OCI-LY1 (cell line): ENCODE measurements at regions not wholly inside any gene's neighbourhood (a gene's known extent, or its start where the extent isn't known, plus 50 kb on each side); places are given as distances from the start of the nearest gene placed in this dataset.

ENCODE experiments used
- H2AFZ ChIP-seq: fragments of 200-600 bp; sonication (generic), shearing (Covaris generic); 2 replicates; pipeline ENCODE4 v1.6.0; 2014; ENCODE audit warnings: antibody characterized with exemption, mild to moderate bottlenecking, low read length
- H3F3A ChIP-seq: fragments of 200-600 bp; sonication (generic), shearing (Covaris generic); 2 replicates; pipeline ENCODE4 v1.6.0; 2014; ENCODE audit warnings: mild to moderate bottlenecking, antibody characterized with exemption, low read length, moderate library complexity; ENCODE audit not compliant: insufficient read depth
- H3K27ac ChIP-seq: fragments of 200-600 bp; sonication (generic); 2 replicates; pipeline ENCODE4 v1.5.1; 2014; ENCODE audit warnings: low read length, mixed run types, mild to moderate bottlenecking, low read depth; ENCODE audit not compliant: poor library complexity, severe bottlenecking
- H3K27me3 ChIP-seq: fragments of 200-600 bp; sonication (generic); 2 replicates; pipeline ENCODE4 v1.6.0; 2014; ENCODE audit warnings: antibody characterized with exemption, mild to moderate bottlenecking, low read length, moderate library complexity; ENCODE audit not compliant: insufficient read depth
- H3K36me3 ChIP-seq: fragments of 200-600 bp; sonication (generic); 2 replicates; pipeline ENCODE4 v1.6.1; 2014; ENCODE audit warnings: mild to moderate bottlenecking, antibody characterized with exemption, low read length, moderate library complexity, mixed read lengths; ENCODE audit not compliant: insufficient read depth
- H3K4me1 ChIP-seq: fragments of 200-600 bp; sonication (generic); 2 replicates; pipeline ENCODE4 v1.5.1; 2014; ENCODE audit warnings: mild to moderate bottlenecking, low read length, moderate library complexity; ENCODE audit not compliant: insufficient read depth, severe bottlenecking
- H3K4me2 ChIP-seq: fragments of 200-600 bp; sonication (generic), shearing (Covaris generic); 2 replicates; pipeline ENCODE4 v1.6.1; 2014; ENCODE audit warnings: low read length
- H3K4me3 ChIP-seq: fragments of 200-600 bp; sonication (generic); 2 replicates; pipeline ENCODE4 v1.5.1; 2014; ENCODE audit warnings: low read length, low read depth, mild to moderate bottlenecking, mixed read lengths; ENCODE audit not compliant: poor library complexity, severe bottlenecking
- H3K79me2 ChIP-seq: fragments of 200-600 bp; shearing (Covaris generic); 2 replicates; pipeline ENCODE4 v1.6.1; 2016; ENCODE audit warnings: mixed run types, low read length, mixed read lengths; ENCODE audit not compliant: insufficient read depth
- H3K9ac ChIP-seq: fragments of 200-600 bp; sonication (generic), shearing (Covaris generic); 2 replicates; pipeline ENCODE4 v1.6.1; 2014; ENCODE audit warnings: mild to moderate bottlenecking, low read length, mixed read lengths
- H3K9me2 ChIP-seq: fragments of 200-600 bp; sonication (generic), shearing (Covaris generic); 2 replicates; pipeline ENCODE4 v1.6.1; 2014; ENCODE audit warnings: low read depth, mild to moderate bottlenecking, low read length, mixed read lengths
- H3K9me3 ChIP-seq: fragments of 200-600 bp; shearing (Covaris generic); 2 replicates; pipeline ENCODE4 v1.6.1; 2014; ENCODE audit warnings: low read length, mixed read lengths
- H4K20me1 ChIP-seq: fragments of 200-600 bp; sonication (generic), shearing (Covaris generic); 2 replicates; pipeline ENCODE4 v1.6.0; 2016; ENCODE audit warnings: mild to moderate bottlenecking, low read length; ENCODE audit not compliant: insufficient read depth
- EZH2 ChIP-seq: fragments of 200-600 bp; sonication (generic), shearing (Covaris generic); IDR thresholded peaks from 2 replicates; pipeline ENCODE4 v1.8.0; 2017; ENCODE audit warnings: borderline replicate concordance, mixed run types, mild to moderate bottlenecking, antibody characterized with exemption, low read length, moderate library complexity, mixed read lengths
- TF ChIP-seq, protein P1 (sequence below): fragments of 200-600 bp; sonication (generic), shearing (Covaris generic); IDR thresholded peaks from 2 replicates; pipeline ENCODE4 v1.5.1; 2017; ENCODE audit warnings: mild to moderate bottlenecking, antibody characterized with exemption, low read length, moderate library complexity, mixed read lengths

DNA sequence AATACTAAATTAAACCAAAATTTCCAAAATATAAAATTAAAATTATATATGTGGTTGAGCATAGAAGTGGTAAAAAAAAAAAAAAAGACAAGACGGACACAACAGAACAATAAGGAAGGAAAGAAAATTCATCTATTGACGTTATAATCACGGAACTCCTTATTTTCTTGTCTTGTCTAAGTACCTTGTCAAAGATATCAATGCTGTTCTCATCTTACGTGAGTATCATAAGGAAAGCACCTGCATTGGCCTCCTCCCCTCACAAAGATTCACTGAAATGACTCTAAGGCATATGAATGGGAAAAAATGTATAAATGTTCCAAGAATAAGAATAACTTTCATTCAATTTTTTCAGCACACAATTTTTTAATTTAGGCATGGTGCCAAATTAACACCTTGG, 135.4 kb downstream of the PPP1R3A start:
- no peak overlapping the region for H3K27ac ChIP-seq
- H3K4me3 ChIP-seq, result no peak overlapping the region
- no peaks in the 10 kb centered on the region for H3K27me3 ChIP-seq
- no peak overlapping the region for H3K9ac ChIP-seq
- no peaks in the 10 kb centered on the region for H3K36me3 ChIP-seq
- no peaks in the 10 kb centered on the region for H3K9me2 ChIP-seq
- no peaks in the 10 kb centered on the region; the same call in 1 of the 2 replicates for H3F3A ChIP-seq
- H3K4me2 ChIP-seq, result no peak overlapping the region
- TF ChIP-seq EZH2, result no peak
- TF ChIP-seq, protein P1, sequence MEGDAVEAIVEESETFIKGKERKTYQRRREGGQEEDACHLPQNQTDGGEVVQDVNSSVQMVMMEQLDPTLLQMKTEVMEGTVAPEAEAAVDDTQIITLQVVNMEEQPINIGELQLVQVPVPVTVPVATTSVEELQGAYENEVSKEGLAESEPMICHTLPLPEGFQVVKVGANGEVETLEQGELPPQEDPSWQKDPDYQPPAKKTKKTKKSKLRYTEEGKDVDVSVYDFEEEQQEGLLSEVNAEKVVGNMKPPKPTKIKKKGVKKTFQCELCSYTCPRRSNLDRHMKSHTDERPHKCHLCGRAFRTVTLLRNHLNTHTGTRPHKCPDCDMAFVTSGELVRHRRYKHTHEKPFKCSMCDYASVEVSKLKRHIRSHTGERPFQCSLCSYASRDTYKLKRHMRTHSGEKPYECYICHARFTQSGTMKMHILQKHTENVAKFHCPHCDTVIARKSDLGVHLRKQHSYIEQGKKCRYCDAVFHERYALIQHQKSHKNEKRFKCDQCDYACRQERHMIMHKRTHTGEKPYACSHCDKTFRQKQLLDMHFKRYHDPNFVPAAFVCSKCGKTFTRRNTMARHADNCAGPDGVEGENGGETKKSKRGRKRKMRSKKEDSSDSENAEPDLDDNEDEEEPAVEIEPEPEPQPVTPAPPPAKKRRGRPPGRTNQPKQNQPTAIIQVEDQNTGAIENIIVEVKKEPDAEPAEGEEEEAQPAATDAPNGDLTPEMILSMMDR, result no peak
- H3K4me1 ChIP-seq, result no peaks in the 10 kb centered on the region
- no peaks in the 10 kb centered on the region for H3K9me3 ChIP-seq
- no peak overlapping the region for H2AFZ ChIP-seq
- H3K79me2 ChIP-seq, result no peaks in the 10 kb centered on the region
- no peaks in the 10 kb centered on the region for H4K20me1 ChIP-seq

DNA sequence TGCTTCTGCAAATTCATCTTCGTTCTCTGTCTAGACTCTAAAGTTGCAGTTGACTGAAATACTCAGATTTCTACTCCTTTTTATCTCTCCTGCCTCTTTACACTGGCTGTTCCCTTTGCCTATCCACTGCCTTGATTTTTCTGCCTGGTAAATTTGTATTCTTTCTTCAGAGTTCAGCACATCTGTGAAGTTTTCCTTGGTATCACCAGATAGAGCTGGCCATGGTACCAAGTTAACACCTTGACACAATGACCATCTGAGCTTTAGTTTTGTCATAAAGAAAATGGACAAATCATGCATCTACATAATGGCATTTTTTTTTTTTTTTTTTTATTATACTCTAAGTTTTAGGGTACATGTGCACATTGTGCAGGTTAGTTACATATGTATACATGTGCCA, 143.0 kb downstream of the PPP1R3A start:
- no peaks in the 10 kb centered on the region for H3K4me1 ChIP-seq
- TF ChIP-seq EZH2, result no peak
- TF ChIP-seq, protein P1, result no peak

DNA sequence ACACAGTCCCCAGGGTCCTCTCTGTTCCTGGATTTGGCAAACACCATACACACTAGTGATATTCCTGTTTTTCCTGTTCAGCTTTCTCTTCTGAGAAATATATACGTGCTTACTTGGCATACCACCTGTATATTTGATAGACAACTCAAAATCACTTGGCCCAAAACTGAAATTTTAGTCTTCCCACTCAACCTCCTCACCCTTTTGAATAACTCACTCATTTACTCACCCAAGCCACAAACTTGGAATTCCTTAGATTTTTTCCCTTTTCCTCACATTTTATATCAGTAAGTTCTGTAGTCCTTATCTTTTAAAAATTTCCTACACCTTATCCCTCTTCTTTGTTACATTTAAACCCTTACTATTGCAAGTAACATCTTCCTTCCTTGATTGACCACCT, 143.4 kb downstream of the PPP1R3A start:
- TF ChIP-seq, protein P1, result no peak
- no peak for TF ChIP-seq EZH2
- Histone ChIP-seq H3K9me2 (no peaks in the 10 kb centered on the region), H3K27me3 (no peaks in the 10 kb centered on the region)

More for the DNA sequence above, 143.0 kb downstream of the PPP1R3A start:
- Histone ChIP-seq H3K36me3 (no peaks in the 10 kb centered on the region), H3K4me3 (no peak overlapping the region), H2AFZ (no peak overlapping the region), H3K79me2 (no peaks in the 10 kb centered on the region), H3K9me2 (no peaks in the 10 kb centered on the region), H3K9me3 (no peaks in the 10 kb centered on the region), H3K4me2 (no peak overlapping the region), H4K20me1 (no peaks in the 10 kb centered on the region), H3K27me3 (no peaks in the 10 kb centered on the region), H3K27ac (no peak overlapping the region), H3K9ac (no peak overlapping the region), H3F3A (no peaks in the 10 kb centered on the region)

More for the DNA sequence above, 143.4 kb downstream of the PPP1R3A start:
- Histone ChIP-seq H3K27ac (no peak overlapping the region), H3K4me3 (no peak overlapping the region), H3F3A (no peaks in the 10 kb centered on the region), H3K9me3 (no peaks in the 10 kb centered on the region), H4K20me1 (no peaks in the 10 kb centered on the region), H3K36me3 (no peaks in the 10 kb centered on the region), H3K4me2 (no peak overlapping the region), H3K9ac (no peak overlapping the region), H3K4me1 (no peaks in the 10 kb centered on the region), H3K79me2 (no peaks in the 10 kb centered on the region), H2AFZ (no peak overlapping the region)
